22Rv1 (cell line): ENCODE measurements at regions not wholly inside any gene's neighbourhood (a gene's known extent, or its start where the extent isn't known, plus 50 kb on each side); places are given as distances from the start of the nearest gene placed in this dataset.

ENCODE experiments used
- CTCF ChIP-seq: fragments of 450-650 bp; IDR thresholded peaks from 2 replicates; pipeline ENCODE4 v1.5.1; 2017; ENCODE audit warnings: mild to moderate bottlenecking
- ZFX ChIP-seq: fragments of 450-650 bp; IDR thresholded peaks from 2 replicates; pipeline ENCODE4 v1.6.1; 2017; ENCODE audit warnings: antibody characterized with exemption, borderline replicate concordance

- TF ChIP-seq CTCF (no peak), ZFX (no peak)
Measured at GRCh38 chr12:4051596-4051995, 178.4 kb upstream of the PARP11 start.
